GM21526 (cell line): ENCODE measurements at regions not wholly inside any gene's neighbourhood (a gene's known extent, or its start where the extent isn't known, plus 50 kb on each side); places are given as distances from the start of the nearest gene placed in this dataset.

Experiments
- ATAC-seq: cut with Tn5 transposase; IDR thresholded peaks from one replicate; pipeline ENCODE4 v1.9.1; 2021; ENCODE audit warnings: moderate library complexity; ENCODE audit not compliant: unreplicated experiment, low FRiP score

DNA sequence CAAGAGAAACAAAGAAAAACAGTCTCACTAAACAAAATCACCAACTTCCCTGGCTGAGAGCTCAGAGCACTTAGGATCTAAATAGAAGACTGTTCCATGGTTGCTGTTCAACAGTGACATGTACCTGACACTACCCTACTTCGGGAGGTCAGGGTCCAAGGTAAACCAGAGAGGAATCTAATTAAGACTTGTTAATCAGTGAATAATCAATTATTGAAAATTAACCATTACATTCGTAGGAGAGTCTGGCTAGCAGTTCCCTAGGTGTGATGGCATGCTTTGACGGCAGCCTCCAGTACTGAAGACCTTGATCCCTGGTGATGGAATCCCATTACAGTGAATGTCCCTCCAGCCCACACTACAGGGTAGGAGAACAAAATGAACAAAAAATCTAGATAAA, 154.0 kb upstream of the AFDN start:
- no peak for ATAC-seq

DNA sequence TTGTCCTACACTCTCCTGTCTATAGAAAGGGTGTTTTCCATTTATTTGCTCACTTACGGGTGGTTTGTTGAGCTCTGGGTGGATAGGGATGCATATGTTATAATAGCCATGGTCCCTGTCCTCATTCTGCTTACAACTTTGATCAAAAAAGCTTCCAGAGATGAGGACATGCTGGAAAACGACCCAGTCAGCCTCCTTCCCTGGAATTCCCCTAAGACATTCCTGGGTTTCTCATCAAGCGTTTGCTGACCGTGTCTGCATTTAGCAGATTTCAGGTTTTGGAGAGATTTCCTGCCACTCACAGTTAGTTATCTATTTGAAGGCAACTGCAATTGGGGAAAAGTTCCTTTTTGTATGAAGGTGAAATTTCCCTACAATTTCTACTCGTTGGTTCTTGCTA, 152.8 kb upstream of the AFDN start:
- no peak for ATAC-seq

DNA sequence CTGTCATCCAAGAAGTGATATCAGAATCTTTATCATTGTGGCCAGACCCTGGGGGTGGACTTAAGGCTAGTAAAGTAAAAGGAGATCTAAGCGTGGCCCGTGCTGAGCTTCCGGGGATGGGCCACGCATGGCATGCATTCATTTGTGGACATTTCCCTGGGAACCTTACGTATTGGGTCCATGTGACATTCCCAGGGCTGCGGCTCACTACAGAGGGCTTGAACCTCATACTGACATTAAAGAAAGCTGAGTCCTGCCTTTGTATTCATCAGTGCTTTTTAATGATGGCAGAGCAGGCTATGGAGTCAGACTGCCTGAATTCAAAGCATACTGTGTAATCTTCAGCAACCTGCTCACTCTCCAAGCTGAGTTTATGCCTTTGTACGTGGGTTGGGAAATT, 152.2 kb upstream of the AFDN start:
- ATAC-seq: no peak

DNA sequence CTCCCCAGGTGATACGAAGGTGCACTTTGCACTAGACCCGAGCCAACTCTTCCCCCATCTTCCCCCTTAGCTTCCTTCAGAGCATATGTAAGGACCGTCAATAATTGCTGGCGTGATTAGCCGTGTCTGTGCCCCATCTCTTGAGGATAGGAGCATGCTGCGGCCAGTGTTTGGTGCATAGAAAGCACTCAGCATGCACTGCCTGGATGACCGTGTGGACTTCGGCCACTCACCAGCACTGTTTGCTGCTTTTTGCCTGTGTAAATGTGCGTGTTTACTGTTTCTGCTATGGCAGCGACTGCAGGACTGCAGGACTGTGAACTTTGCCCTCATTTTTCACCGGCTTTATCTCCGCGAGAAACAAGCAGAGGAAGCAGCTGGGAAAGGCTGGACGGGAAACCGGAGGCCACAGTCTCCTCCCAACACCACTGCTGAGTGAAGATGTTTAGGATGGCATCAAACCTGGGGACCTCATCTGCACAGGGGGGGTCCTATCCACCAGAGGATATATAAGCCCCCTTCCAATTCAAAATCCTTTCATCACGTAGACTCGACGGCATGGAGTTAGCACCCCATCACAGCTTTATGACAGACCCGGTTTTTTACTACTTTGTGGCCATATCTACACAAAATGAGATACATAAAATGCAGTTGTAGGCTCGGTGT, 150.6 kb upstream of the AFDN start:
- ATAC-seq: no peak

DNA sequence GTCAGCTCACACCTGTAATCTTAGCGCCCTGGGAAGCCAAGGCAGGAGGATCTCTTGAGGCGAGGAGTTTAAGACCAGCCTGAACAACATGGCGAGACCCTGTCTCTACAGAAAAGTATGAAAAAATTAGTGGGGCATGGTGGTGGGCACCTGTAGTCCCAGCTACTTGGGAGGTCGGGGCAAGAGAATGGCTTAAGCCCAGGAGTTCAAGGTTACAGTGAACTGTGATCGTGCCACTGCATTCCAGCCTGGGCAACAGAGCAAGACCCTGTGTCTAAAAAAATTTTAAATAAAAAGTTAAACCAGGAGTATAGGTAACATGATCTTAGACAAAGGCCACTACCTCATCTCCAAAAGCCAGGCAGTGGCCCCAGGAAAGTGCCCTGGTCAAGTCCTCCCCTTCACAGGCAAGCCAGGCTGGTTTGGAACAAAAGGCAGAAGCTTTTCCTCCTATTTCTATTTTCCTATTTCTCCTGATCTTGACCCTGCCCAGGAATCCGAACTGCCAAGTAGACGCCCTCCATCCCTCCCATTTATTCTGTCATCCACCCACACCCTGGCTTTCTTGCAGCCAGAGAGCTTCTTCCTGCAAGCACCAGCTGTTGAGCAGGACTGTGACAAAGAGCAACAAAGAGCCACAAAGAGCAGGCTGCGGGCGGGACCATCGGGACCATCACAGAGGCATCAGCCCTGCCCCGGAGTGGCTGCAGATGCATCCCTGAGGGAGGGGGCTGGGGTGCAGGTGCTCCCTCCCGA, 149.9 kb upstream of the AFDN start:
- no peak for ATAC-seq

DNA sequence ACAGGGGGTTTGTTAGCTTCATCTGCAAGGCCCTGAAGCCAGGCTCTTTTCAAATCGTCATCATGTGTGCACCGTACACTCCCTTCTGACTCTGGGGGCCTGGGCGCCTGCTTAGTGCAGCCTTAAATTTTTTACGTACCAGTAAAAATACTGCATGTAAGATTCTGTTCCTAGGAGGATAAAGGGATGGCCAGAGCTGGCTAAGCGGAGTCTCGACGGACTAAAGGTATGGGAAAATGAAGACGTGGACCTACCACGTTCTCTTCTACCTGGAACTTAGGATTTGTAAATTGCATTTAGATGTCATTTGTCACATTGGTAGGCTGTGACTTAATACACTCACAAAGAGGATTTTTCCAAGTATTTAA, 149.3 kb upstream of the AFDN start:
- ATAC-seq: no peak

DNA sequence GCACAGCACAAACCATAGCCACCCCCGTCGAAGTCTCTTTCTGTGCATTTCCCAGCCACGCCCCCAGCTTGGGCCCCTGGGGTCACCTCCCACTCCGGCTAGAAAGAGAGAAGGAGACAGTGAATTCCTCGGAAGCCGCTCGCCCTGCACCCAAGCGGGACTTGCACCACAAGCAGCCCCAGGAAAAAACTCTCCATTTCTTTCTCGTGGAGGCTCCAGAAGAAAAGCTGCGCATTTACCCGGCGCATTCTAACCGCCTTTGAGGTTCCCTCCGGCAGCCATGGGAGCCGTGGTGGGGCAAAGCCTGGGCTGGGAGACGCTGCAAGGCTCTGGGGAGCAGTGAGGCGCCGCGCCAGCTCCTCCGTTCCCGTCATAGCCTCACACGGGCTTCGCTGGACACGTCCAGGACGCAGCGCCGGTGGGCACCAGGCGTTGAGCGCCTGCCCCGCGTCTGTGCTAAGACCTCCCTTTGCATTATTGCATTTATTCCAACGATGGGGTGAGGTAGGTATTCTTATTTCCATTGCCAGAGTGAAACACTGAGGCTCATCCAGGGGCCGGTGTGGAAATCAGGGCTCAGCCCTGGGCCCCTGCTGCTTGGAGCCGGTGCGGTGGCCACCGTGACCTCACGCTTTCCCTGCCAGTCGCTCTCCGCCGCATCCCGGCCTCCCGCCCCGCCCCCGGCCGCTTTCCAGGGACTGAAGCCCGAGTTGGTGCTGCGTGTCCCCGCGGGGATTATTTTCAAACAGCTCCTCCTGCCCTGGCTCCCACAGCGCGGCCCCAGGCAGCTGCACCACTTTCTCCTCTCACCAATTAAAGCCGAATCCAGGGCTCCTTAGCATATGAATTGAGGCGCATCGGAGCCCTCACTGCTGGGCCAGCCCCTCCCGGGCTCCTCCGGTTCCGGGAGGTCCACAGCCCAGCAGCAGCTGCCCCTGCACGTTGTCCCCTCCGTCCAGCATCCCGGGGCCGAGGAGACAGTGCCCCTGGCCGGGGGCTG, 148.3 kb upstream of the AFDN start:
- no peak for ATAC-seq

DNA sequence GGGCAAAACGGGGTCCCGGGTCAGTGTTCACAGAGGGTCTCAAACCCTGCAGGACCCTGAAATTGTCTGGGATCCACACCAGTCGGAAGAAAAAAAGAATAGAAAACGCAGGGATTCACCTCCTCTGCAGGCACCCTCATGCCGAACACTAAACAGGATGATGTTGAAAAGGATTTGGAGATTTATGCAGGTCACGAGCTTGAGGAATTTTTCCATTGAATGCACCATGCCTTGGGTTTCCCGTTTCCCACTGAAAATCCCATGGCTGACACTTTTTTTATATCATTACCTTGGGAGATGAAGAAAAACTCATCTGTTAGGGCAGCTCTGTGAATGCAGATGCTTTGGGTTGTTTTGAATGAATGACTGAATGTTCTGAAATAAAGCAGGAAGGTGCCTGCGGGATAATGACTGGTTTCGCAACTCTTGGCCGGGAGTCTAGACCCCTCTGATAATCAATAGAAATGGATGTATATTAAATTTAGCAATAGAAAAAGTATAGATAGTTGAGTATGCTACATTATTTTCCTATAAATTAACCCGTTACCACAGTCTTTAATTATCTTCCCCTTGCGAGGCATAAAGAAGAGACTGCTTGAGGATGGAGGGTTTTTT, 147.5 kb upstream of the AFDN start:
- no peak for ATAC-seq

DNA sequence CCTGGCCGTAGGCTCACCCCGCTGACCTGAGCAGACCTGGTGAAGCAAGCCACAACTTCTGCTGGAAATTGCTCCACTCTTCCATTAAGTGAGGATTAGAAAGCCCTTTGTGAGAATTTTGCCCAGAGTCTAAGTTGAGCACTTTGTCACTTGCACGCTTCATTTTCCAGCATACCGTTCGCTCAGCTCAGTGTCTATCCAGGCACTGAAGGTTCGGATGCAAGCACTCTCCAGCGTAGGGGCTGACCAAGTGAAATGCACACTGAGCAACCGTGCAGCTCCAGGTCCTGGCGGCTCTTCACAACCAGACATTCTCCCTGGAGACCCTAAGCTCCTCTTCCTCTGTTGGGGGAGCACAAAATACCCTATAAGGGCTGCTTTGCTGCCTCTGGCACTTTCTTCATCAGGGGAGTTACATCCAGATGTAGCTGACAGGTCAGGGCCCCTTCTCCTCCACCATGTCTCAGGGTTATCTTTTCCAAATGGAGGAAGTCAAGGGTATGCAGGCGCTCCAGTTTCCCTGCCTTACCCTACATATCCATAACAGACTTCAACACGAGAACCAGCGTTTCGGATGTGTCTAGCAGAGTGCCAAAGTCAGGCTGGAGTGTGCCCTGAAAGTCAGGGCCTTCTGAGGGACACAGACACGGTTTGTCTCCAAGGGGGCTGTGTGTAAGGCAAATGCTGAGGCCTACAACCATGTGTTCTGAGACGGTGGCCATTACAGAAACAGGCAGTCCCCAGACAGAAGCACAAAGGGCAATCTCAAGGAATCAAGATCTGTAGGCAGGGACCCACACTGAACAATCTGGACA, 146.7 kb upstream of the AFDN start:
- ATAC-seq: no peak

DNA sequence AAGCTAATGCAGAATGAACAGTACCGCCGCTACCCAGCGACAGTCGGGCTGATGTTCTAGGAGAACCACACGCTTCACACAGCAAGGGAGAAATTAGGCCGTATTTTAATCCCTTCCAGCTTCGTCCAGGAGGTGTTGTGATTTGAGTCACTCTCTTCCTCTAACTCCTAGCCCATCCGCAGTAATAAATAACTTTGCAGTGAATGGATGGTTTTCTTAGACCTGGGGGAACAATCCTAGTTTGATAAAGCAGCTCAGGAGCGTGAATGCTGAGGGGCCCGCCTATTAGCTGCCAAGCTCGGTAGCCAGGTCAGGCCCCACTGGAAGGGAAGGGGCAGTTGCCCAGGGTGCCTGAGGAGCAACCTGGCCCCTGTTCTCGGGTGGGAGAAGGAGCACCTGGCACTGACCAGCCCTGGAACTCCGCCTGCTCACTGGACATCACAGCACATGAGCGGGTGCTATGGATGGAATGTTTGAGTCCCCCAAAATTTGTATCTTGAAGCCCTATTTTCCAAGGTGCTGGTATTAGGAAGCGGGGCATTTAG, 146.0 kb upstream of the AFDN start:
- ATAC-seq: no peak

DNA sequence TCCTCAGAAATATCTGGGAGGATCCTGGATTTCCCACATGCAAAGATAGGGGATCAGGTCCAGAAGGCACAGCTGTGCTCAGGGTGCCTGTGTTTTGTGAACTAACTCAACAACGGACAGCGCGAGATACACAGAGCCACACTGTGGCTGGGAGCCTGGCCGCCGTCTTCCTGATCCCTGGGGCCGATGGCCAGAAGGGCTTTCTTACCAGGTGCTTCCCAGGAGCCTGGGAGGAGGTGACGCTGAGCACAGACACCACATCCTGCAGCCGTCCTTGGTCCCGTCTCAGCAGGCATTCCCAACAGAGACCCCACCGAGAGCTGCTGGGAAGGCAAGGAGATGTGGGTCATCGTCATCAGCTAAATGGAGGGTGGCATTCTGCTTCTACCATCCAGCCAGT, 144.6 kb upstream of the AFDN start:
- ATAC-seq: no peak

DNA sequence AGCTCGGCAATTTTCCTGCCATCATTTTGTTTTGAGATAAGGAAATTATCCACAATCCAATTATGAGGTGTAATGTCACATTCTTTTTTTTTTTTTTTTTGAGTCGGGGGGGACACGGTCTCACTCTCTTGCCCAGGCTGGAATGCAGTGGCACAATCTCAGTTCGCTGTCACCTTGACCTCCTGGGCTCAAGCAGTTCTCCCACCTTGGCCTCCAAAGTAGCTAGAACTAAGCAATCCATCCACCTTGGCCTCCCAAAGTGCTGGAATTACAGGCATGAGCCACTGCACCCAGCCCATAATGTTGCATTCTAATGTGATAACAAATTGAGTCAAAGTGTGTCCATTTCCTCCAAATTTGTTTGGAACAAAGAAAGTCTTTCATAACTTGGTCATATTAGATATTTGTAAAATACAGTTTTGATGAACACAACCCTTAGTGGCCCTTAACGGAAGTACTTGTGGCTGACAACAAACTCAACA, 144.1 kb upstream of the AFDN start:
- no peak for ATAC-seq

DNA sequence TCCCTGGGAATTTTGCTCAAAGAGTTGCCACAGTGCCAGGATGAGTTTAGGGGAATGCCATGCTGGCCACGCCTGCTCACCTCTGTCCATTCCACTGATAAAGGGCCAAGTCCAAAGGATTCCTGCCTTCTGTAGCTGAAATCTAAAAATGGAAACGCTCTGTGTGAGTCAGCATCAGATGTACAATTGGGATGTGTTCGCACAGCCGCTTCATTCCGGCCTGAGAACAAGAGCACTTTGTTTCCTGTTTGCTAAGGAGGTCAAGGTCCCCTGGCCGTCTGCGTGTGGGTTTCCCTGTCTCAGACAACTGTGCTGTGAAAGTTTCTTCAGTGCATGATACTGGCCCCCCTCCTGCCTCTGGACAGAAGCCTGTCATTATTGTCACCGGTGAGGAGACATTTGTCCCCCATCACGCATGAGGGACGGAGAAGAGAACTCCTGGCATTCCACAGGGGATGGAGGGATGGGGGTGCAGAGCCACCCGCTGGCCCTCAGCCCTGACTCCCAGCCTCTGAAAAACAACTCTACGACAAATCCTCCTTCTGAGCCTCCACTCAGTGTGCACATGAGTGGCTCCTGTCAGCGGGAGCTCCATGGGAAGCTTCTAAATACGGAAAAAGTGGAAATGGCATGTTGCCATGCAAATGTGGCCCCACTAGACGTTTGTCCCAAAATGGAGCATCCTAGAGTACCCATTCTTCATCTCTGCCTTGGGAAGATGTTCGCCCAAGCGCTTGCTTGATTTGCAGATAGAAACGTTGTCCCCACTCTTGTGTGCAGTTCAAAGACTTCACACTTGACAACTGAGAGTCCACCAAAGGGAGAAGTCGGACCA, 143.5 kb upstream of the AFDN start:
- ATAC-seq: no peak

DNA sequence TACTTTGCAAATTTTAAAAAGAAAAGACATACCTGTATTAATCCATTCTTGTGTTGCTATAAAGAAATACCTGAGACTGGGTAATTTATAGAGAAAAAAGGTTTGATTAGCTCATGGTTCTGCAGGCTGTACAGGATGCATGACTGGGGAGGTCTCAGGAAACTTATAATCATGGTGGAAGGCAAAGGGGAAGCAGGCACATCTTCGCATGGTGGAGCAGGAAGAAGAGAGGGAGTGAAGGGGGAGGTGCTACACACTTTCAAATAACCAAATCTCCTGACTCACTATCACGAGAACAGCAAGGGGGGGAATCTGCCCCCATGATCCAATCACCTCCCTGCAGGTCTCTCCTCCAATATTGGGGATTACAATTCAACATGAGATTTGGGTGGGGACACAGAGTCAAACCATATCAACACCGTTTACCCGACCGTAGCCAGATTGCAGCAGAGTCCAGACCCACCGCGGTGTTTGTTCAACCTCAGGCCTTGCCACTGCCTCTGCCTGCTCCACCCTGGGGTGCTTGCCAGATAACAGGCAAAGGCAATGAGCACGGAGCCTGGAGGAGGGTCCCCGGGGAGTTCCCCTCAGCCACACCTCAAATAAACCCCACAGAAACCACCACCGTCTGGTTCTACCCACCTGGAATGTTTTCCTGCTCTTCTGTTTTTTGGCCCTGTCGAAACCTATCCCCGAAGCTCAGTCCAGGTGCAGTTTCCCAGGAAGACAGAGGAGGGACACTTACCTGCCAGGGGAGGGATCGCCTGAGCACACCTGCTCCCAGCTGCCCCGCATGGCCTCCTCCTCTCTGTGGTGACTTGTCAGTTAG, 142.2 kb upstream of the AFDN start:
- no peak for ATAC-seq

DNA sequence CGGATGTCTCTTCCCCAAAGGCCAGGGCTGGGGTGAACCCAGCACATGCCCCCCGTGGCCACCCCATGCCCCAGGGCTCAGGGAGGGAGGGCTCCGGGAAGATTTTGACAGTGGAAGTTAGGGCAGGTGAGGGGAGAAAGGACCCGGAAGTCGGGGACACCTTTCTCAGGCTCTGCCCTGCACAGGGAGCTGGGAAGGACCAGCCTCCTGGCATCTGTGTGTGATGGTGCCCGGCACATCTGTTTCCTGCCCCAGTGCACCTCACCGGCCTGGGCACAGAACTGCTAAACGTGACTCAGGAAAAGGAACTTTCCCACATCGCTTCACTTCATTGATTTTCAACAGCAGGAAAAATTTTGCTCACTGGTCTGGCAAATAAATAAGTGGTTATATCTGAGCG, 141.1 kb upstream of the AFDN start:
- no peak for ATAC-seq

DNA sequence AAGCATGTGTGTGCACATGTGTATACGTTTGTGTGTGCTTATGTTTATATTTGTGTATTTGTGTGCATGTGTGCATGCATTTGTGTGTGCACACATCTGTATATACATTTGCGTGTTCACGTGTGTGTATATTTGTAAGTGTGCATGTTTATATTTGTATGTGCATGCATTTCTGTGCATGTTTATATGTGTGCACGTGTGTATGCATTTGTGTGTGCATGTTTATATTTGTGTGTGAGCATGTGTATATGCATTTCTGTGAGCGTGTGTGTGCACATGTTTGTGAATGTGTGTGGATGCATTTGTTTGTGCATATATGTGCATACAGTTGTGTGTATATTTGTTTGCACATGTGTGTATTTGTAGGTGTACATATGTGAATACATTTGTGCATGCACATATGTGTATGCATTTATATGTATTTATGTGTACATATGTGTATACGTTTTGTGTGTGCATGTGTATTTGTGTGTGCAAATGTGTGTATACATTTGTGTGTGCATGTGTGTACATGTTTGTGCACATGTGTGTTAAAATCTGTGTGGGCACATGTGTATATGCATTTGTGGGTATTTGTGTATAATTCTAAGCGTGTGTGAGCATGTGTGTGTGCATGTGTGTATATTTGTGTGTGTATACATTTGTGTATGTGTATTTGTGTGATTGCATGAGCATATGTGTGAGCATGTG, 140.4 kb upstream of the AFDN start:
- no peak for ATAC-seq

DNA sequence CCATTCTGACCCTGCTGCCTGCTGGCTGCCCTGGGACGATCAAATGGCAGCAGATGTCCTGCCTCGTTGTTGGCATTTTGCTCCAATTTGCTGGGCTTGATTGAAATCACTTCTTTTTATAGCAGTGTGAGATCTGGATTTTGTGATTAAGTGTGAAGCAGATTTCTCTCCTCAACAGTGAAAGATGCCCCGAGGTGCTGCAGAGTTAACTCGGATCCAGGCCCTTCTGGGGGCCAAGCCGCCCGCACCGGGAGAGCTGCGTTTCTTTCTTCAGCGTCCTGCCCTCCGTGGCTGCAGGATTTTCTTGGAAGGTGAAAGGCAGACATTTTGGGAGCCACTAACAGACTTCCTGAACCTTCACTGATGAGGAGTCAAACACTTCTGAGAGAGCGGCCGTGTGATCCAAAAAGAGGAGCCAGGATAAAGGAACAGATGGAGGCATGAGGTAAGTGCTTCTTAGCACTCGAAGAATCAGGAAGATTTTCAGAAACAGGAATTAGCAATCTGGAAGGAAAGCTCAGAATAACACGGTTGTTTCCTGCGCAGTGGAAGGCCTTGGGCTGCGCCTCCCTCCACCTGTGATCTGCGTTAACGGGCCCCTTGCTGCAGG, 139.5 kb upstream of the AFDN start:
- no peak for ATAC-seq
